ENCODE measurements at regions not wholly inside any gene's neighbourhood (a gene's known extent, or its start where the extent isn't known, plus 50 kb on each side); places are given as distances from the start of the nearest gene placed in this dataset.

DNA sequence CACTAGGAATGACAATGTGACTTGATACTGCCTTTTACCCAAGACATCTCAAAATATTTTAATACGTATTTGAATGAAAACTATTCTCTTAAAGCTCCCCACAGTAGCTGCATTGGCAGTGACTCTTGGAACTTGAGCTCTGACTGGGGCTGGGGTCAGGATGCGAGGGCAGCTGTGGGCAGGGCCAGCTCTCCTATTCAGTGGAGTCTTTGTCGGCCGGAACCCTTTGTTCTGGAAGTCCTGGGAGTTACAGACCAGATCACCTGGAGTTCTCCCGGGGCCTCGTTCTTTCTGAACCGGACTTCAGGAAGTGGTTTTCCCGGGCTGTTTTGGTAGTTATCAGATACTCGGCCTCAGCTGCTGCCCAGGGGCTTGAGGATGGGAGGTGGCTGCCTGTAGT is 84.9 kb downstream of the NPIPB11 start:
- TF ChIP-seq, protein P1, sequence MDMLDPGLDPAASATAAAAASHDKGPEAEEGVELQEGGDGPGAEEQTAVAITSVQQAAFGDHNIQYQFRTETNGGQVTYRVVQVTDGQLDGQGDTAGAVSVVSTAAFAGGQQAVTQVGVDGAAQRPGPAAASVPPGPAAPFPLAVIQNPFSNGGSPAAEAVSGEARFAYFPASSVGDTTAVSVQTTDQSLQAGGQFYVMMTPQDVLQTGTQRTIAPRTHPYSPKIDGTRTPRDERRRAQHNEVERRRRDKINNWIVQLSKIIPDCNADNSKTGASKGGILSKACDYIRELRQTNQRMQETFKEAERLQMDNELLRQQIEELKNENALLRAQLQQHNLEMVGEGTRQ (IDR thresholded peaks at IDR 0.05; ENCODE audit: low read depth, low read length): no peak
- TF ChIP-seq, protein P2, sequence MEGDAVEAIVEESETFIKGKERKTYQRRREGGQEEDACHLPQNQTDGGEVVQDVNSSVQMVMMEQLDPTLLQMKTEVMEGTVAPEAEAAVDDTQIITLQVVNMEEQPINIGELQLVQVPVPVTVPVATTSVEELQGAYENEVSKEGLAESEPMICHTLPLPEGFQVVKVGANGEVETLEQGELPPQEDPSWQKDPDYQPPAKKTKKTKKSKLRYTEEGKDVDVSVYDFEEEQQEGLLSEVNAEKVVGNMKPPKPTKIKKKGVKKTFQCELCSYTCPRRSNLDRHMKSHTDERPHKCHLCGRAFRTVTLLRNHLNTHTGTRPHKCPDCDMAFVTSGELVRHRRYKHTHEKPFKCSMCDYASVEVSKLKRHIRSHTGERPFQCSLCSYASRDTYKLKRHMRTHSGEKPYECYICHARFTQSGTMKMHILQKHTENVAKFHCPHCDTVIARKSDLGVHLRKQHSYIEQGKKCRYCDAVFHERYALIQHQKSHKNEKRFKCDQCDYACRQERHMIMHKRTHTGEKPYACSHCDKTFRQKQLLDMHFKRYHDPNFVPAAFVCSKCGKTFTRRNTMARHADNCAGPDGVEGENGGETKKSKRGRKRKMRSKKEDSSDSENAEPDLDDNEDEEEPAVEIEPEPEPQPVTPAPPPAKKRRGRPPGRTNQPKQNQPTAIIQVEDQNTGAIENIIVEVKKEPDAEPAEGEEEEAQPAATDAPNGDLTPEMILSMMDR (conservative IDR thresholded peaks at IDR 0.05; ENCODE audit: low read depth, low read length): no peak
- no peak for TF ChIP-seq POLR2A (IDR thresholded peaks at IDR 0.05; ENCODE audit: low read depth, low read length)
- TF ChIP-seq CEBPB (IDR thresholded peaks at IDR 0.05; ENCODE audit: low read depth, low read length): no peak
- TF ChIP-seq NFE2L2 (IDR thresholded peaks at IDR 0.05; ENCODE audit: low read depth, low read length): no peak

Data from IMR-90 (cell line).